Stimulated activated CD8-positive, alpha-beta memory T cell treated with anti-CD3 and anti-CD28 coated beads, Interleukin-7, amount 100 ng/mL, for 1 hour (primary cell): ENCODE measurements at regions not wholly inside any gene's neighbourhood (a gene's known extent, or its start where the extent isn't known, plus 50 kb on each side); places are given as distances from the start of the nearest gene placed in this dataset.

Experiments used
- DNase-seq, 2 donors: peaks; one replicate each; pipeline ENCODE4 v3.0.0-alpha.2; 2020; ENCODE audit warnings: low read depth in 2 of 2

DNA sequence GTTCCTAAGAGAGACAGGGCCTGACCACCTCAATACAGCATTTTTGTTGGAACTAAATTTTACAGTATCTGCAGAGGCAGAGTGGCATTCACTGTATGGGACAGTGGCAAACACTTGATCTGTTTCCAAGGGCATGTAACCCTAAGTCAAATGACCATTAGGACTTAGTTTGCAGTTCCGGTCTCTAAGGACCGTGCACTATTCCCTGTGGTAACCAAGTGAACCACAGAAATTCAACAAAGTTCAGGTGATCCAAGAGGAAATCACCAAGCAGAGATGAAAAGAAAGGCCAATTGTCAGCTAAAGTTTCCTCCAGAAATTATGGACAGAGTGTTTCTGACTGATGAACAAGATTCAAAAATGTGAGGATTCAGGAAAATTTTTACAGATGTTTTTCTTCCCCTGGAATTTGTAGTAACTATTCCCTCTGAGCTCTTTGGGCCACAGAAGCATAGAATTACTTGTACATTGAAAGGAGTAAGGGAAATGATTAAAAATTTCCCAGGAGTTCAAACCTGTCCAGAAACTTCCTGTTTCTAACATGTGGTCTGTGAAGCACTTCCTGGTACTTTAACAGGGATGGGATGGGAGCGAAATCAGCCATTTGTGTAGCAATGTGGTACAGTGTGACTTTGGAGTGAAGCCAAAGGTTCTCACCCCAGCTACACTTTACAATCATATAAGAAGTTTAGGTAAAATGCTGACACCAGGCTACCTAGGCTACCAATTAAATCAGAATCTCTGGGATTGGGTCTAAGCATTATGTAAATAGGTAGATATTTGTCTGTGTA lies 266.1 kb upstream of the MAP3K1 start:
- no peak for DNase-seq

GRCh38 chr5:56545016-56545415 lies 270.3 kb upstream of the MAP3K1 start:
- no peak for DNase-seq

DNA sequence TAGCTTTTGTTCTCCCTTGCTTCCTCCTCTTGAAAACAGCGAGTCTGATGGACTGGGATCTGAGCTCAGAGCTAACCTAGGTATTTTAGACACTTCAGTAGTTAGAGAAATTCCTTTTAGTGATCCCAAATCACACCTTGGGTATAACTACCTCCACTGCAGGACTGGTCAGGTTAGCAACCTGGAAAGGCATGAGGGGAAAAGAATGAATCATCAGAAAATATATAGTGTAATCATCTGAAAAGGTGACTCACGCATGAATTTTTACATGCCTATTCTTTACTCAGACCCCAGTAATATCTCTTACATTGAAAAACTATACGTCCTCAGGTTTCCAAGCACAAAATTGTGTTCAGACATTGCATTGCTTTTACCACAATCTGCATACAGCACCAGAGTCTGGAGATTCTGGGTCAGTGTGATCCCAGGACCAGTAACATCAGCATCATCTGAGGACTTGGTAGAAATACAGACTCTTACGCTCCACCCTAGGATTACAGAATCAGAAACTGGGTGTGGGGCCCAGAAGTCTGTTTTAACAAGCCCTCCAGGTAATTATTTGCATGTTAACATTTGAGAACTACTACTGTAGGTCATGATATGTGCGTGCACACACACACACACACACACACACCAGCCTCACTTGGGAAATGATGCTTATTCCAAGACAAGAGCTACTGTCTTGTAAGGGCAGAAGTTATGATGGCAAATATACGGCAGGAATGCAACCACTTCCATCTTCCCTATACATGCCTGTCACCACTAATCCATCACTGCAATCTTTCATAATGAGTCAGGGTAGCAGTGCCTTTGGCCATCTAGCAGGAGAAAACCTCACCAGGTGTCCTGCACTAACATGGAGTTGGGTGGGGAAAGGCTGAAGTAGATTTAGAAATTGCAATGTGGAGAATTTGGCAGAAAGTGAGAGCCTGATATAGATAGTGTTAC lies 271.6 kb upstream of the MAP3K1 start:
- no peak for DNase-seq

- DNase-seq: no peak
Observed at GRCh38 chr5:56540266-56540665, 275.1 kb upstream of the MAP3K1 start.

DNA sequence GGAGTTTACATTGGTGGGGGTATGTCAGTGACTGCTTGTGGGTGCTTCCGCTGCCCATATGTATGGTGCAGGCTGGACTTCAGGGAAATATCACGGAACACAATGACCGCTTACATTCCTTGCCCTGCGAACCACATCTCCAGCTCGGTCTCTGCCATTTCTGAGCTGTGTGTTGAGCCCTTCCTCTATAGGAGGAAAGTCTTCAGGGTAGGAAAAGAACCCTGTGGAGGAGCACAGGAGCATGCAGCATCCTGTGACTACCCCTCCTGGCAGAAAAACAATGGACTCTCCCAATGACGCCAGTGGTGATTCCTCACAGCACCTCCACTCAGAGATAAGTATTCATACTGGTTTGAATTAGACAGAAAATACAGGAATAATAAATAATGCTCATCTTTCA lies 276.8 kb upstream of the MAP3K1 start:
- DNase-seq: no peak

DNA sequence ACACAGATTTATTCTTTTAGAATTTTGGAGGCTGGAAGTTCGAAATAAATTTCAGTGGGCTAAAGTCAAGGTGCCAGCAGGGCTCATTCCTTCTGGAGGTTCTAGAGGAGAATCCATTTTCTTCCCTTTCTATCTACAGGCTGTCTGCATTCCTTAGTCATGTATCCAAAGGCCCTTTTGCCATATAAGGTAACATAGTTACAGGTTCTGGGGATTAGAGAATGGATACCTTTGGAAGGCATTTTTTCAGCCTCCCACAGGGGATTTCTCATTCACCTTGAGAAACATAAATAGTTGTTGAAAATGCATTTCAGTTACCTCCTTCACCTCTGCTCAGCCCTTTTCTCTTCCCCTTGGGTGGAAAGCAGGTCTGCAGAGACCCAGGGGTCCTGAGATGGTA lies 280.0 kb upstream of the MAP3K1 start:
- no peak for DNase-seq

GRCh38 chr5:56534102-56534829 lies 281.1 kb upstream of the MAP3K1 start:
- DNase-seq: no peak

GRCh38 chr5:56532466-56532865 lies 282.9 kb upstream of the MAP3K1 start:
- DNase-seq: no peak

DNA sequence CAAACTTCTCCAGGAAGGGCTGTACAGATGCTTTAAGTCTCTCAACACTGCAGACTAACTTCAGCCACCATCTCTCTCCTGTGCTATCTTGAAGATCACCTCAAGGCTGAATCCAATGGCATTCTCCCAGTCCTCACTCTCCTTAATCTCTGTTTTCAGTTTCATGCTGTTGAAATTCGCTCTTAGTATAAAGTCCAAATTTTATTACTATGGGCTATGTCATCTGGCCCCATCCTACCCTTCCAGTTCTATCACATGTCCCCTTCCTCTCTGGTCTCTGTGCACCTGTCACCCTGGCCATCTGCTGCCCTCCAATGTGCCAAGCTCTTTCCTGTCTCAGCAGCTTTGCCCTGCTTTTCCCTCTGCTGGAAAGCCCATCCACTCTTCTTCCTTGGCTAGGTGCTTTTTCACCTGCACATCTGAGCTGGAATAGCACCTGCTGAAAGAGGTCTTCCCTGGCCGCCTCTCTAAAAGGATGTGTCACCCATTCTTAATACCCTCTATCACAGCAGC lies 284.7 kb upstream of the MAP3K1 start:
- DNase-seq: no peak

GRCh38 chr5:56529666-56530430 lies 285.5 kb upstream of the MAP3K1 start:
- no peak for DNase-seq

DNA sequence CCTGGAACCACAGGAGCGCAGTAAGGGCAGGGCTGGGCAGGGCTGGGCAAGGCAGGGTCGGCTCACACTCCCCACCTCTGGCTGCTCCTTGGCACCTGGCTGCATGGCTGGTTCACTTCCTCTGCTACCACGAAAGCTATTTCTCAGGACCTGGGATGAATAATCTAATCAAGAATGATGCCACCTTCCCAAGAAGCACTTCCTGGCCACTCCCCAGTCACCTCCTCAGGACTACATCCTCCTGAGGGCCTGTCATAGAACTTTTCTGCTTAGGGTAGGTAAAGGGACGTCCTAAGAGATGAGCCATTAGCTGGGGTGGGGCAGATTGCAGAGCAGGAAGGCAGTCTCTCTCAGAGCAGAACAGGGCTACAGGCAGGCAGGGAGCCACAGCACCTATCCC lies 288.2 kb upstream of the MAP3K1 start:
- DNase-seq: no peak

DNA sequence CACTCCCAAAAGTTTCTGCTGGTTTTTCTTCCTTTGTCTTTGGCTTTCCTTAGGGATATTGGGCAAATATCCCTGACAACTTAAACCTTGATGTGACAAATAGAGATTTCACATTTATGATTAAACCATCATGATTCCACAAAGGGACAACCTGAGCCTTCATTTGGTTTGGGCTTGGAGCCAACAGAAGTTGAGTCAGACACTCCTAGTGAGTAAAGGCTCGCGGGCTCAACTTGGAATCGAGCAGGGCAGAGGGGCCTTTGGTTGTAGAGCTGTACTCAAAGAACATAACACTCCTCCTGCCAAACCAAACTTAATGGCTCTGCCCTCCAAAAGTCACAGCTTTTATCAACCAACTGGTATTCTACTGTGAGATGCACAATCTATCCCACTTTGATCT lies 290.2 kb upstream of the MAP3K1 start:
- no peak for DNase-seq

GRCh38 chr5:56523790-56524575 lies 290.9 kb upstream of the ANKRD55 start:
- no peak for DNase-seq

DNA sequence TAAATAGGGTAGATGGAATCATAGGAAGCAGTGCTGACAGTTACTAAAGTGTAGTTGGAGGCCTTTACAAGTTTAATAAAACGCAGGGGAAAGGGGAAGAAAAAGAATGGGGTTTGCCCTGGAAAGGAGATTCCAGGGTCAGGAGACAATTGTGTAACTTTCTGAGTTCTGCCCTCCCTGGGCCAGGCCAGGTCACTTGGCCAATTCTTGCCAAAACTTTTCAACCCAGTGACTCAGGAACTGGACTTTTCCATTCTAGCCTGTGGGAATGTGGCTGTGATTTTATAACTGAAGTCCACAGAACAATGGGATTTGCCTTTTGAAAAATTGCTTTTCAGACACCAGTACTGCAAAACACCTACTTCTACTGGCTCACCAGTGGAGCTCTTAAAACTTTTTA lies 289.8 kb upstream of the ANKRD55 start:
- DNase-seq: no peak

GRCh38 chr5:56522169-56522568 lies 289.0 kb upstream of the ANKRD55 start:
- DNase-seq: no peak

GRCh38 chr5:56520986-56521730 lies 288.0 kb upstream of the ANKRD55 start:
- no peak for DNase-seq

DNA sequence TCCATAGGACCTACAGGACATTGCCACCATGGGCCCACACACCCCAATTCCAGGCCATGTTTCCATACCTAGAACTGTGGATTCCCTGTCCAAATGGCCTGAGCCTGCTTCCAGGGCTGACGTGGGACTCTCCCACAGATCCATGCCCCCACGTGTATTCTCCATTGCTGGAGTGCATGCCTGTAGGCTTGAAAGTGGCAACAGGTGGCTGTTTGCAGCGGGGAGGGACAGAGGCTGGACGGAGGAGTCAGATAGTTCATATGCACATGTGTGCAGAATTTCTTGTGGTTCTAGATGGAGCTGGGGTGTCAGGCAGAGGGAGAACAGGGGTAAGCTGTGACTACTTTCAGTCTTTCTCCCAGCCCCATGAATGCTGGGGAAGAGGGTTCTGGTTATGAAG lies 285.7 kb upstream of the ANKRD55 start:
- DNase-seq: no peak

DNA sequence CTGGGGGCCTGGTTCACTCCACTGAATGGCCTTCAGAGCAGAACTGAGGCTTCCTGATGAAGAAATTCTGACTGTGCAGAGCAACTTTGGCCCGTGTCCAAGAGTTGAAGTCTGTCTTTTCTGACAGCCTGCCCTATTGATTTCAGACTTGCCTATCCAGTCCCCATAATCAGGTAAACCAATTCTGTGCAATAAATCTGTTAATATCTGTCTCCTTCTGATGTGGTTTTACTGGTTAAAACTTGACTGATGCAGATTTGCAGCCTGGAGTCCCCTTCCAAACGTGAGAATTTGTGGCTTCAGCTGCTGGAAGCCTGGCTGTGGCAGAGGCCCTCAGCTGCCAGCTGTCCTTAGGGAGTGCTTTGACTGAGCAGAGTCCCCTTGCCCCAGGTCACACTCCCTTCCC lies 283.9 kb upstream of the ANKRD55 start:
- no peak for DNase-seq

DNA sequence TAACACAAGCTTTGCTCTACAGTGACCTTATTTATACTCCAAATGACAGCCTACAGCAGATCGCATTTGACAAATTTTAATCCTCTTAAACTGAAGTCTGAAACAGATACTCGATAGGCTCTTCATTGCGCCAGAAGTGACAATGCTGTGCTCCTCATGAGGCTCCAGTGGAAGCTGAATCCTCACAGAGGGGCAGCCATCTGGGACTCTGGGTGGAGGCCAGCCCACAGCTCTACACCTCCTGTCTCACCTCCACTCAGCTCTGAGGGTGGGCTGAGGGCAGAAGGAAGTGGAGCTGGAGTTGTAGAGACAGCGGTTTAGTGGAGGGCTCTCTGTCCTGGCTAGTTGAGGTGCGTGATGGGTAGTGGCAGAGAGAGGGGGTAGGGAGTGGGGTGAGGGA lies 283.3 kb upstream of the ANKRD55 start:
- no peak for DNase-seq

GRCh38 chr5:56516035-56516434 lies 282.9 kb upstream of the ANKRD55 start:
- DNase-seq: no peak
